Suppressor macrophage (primary cell): ENCODE measurements at regions not wholly inside any gene's neighbourhood (a gene's known extent, or its start where the extent isn't known, plus 50 kb on each side); places are given as distances from the start of the nearest gene placed in this dataset.
"Not testable (repeated sequence)": the region's sequence is repeated elsewhere in the genome, so short reads cannot be mapped to it uniquely, and the experiment has no call there.

Source experiments
- DNase-seq, 4 experiments: peaks; one replicate each; pipeline ENCODE4 v3.0.0-alpha.2; 2020 to 2022

GRCh38 chr15:28789401-28790114 is 58.9 kb downstream of the GOLGA6L7 start:
- peak in 1 of 4 experiments; percentile 6 for DNase-seq

- DNase-seq: not testable (repeated sequence)
Measured at GRCh38 chr15:28788649-28789400, 59.6 kb downstream of the GOLGA6L7 start.

GRCh38 chr15:28788176-28788575 is 60.3 kb downstream of the GOLGA6L7 start:
- not testable (repeated sequence) for DNase-seq

- peak in 2 of 4 experiments; percentile 9 to 22 for DNase-seq
Measured at GRCh38 chr15:28786521-28786920, 61.9 kb downstream of the GOLGA6L7 start.

- peak in 2 of 4 experiments; percentile 16 to 28 for DNase-seq
Measured at GRCh38 chr15:28784347-28785163, 63.9 kb downstream of the GOLGA6L7 start.

- DNase-seq: no peak
Measured at GRCh38 chr15:28783873-28784272, 64.6 kb downstream of the GOLGA6L7 start.

GRCh38 chr15:28783466-28783865 is 65.0 kb downstream of the GOLGA6L7 start:
- DNase-seq: no peak

- DNase-seq: not testable (repeated sequence)
Measured at GRCh38 chr15:28778397-28778796, 66.2 kb upstream of the GOLGA8M start.

GRCh38 chr15:28772857-28773256 is 60.6 kb upstream of the GOLGA8M start:
- not testable (repeated sequence) for DNase-seq
